ENCODE measurements at regions not wholly inside any gene's neighbourhood (a gene's known extent, or its start where the extent isn't known, plus 50 kb on each side); places are given as distances from the start of the nearest gene placed in this dataset.

- no peaks in the 10 kb centered on the region for H3K27me3 ChIP-seq (ENCODE audit: insufficient read depth, poor library complexity, severe bottlenecking)
- DNase-seq (ENCODE audit: low read depth in 1 of 2, low spot score in 1 of 2): no peak
- no peak overlapping the region for H3K27ac ChIP-seq (replicated peaks)
- no peak for TF ChIP-seq POLR2AphosphoS5 (IDR thresholded peaks at IDR 0.05; ENCODE audit: low read depth)
- no peak for TF ChIP-seq SPI1 (IDR thresholded peaks at IDR 0.05; ENCODE audit: borderline replicate concordance, low read depth)
- TF ChIP-seq REST (IDR thresholded peaks at IDR 0.05; ENCODE audit: insufficient replicate concordance, low read depth): no peak
- TF ChIP-seq GABPA (IDR thresholded peaks at IDR 0.05; ENCODE audit: low read depth): no peak
- no peak for TF ChIP-seq CTCF (IDR thresholded peaks at IDR 0.05; ENCODE audit: insufficient read depth, low read length)
- no peak overlapping the region for H3K4me3 ChIP-seq (replicated peaks; ENCODE audit: insufficient read depth, low read length)
Measured at GRCh38 chr12:71218616-71219015, 60.8 kb upstream of the TSPAN8 start.

- Histone ChIP-seq H3K27ac (replicated peaks) (no peak overlapping the region), H3K27me3 (ENCODE audit: insufficient read depth, poor library complexity, severe bottlenecking) (no peaks in the 10 kb centered on the region), H3K4me3 (replicated peaks; ENCODE audit: insufficient read depth, low read length) (no peak overlapping the region)
- TF ChIP-seq CTCF (IDR thresholded peaks at IDR 0.05; ENCODE audit: insufficient read depth, low read length): peak; percentile 7
- no peak for TF ChIP-seq GABPA (IDR thresholded peaks at IDR 0.05; ENCODE audit: low read depth)
- peak in 1 of 2 experiments; percentile 18 for DNase-seq (ENCODE audit: low read depth in 1 of 2, low spot score in 1 of 2)
Measured at GRCh38 chr12:71216725-71217579, 59.2 kb upstream of the TSPAN8 start.

- DNase-seq (ENCODE audit: low read depth in 1 of 2, low spot score in 1 of 2): no peak
- Histone ChIP-seq H3K4me3 (replicated peaks; ENCODE audit: insufficient read depth, low read length) (no peak overlapping the region), H3K27ac (replicated peaks) (no peak overlapping the region), H3K27me3 (ENCODE audit: insufficient read depth, poor library complexity, severe bottlenecking) (no peaks in the 10 kb centered on the region)
- TF ChIP-seq SPI1 (IDR thresholded peaks at IDR 0.05; ENCODE audit: borderline replicate concordance, low read depth) (no peak), CTCF (IDR thresholded peaks at IDR 0.05; ENCODE audit: insufficient read depth, low read length) (no peak), REST (IDR thresholded peaks at IDR 0.05; ENCODE audit: insufficient replicate concordance, low read depth) (no peak), GABPA (IDR thresholded peaks at IDR 0.05; ENCODE audit: low read depth) (no peak), POLR2AphosphoS5 (IDR thresholded peaks at IDR 0.05; ENCODE audit: low read depth) (no peak)
Measured at GRCh38 chr12:71214511-71215285, 56.9 kb upstream of the TSPAN8 start.
